Loucy (cell line): ENCODE measurements at regions not wholly inside any gene's neighbourhood (a gene's known extent, or its start where the extent isn't known, plus 50 kb on each side); places are given as distances from the start of the nearest gene placed in this dataset.

Source experiments
- EZH2phosphoT487 ChIP-seq: fragments of 200-600 bp; IDR thresholded peaks from 2 replicates; pipeline ENCODE4 v1.6.1; 2018; ENCODE audit warnings: antibody characterized with exemption, mild to moderate bottlenecking, moderate library complexity, borderline replicate concordance
- TF ChIP-seq, protein P1 (sequence below): fragments of 200-600 bp; sonication (generic); conservative IDR thresholded peaks from 2 replicates; pipeline ENCODE4 v1.5.1; 2014; ENCODE audit warnings: mild to moderate bottlenecking, antibody characterized with exemption, low read length

DNA sequence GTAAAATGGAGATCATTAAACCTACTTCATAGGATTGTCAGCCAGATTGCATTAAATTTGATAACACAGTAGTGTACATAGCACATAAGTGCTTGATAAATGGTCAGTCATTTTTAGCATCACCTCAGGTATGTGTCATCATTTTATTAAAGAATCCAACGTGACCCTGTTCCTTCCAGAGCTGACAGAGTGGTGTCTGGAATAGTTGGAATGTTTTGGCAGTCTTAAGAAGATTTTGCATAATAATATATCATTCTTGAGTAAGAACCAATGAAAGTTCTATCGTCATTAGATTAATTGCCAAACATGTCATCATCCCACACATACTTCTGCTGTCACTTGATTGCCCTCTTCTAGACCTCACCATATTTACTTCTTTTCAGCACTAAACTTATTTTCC lies 451.4 kb upstream of the POM121L12 start:
- TF ChIP-seq, protein P1, sequence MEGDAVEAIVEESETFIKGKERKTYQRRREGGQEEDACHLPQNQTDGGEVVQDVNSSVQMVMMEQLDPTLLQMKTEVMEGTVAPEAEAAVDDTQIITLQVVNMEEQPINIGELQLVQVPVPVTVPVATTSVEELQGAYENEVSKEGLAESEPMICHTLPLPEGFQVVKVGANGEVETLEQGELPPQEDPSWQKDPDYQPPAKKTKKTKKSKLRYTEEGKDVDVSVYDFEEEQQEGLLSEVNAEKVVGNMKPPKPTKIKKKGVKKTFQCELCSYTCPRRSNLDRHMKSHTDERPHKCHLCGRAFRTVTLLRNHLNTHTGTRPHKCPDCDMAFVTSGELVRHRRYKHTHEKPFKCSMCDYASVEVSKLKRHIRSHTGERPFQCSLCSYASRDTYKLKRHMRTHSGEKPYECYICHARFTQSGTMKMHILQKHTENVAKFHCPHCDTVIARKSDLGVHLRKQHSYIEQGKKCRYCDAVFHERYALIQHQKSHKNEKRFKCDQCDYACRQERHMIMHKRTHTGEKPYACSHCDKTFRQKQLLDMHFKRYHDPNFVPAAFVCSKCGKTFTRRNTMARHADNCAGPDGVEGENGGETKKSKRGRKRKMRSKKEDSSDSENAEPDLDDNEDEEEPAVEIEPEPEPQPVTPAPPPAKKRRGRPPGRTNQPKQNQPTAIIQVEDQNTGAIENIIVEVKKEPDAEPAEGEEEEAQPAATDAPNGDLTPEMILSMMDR: no peak
- TF ChIP-seq EZH2phosphoT487: no peak
